Left ventricle myocardium inferior (tissue), 1 donor: ENCODE measurements at regions not wholly inside any gene's neighbourhood (a gene's known extent, or its start where the extent isn't known, plus 50 kb on each side); places are given as distances from the start of the nearest gene placed in this dataset.

ENCODE experiments used
- DNase-seq: peaks from one replicate; pipeline ENCODE4 v3.0.0-alpha.2; 2020
- H3K27ac ChIP-seq: fragments of 200-600 bp; replicated peaks from 2 replicates; pipeline ENCODE4 v1.8.0; 2021
- H3K27me3 ChIP-seq: fragments of 200-600 bp; 2 replicates; pipeline ENCODE4 v1.8.0; 2021; ENCODE audit warnings: low read depth
- H3K36me3 ChIP-seq: fragments of 200-600 bp; 2 replicates; pipeline ENCODE4 v1.8.0; 2021
- H3K4me1 ChIP-seq: fragments of 200-600 bp; 2 replicates; pipeline ENCODE4 v1.8.0; 2021
- H3K4me3 ChIP-seq: fragments of 200-600 bp; 2 replicates; pipeline ENCODE4 v1.8.0; 2021; ENCODE audit warnings: mild to moderate bottlenecking, moderate library complexity
- H3K9me3 ChIP-seq: fragments of 200-600 bp; replicated peaks from 2 replicates; pipeline ENCODE4 v1.8.0; 2021
- CTCF ChIP-seq: fragments of 200-600 bp; IDR thresholded peaks from 2 replicates; pipeline ENCODE4 v1.8.0; 2021; ENCODE audit warnings: antibody characterized with exemption, mild to moderate bottlenecking, borderline replicate concordance
- intact Hi-C: fragments of 100-400 bp; cut with micrococcal nuclease; formaldehyde crosslinking; loops from one replicate; pipeline ENCODE4 v1.11.0; 2022
- donor health status: DM: no; HTN: yes; CAD: no; lungs with severe emphysema.

- Histone ChIP-seq H3K4me3 (no peak overlapping the region), H3K36me3 (no peaks in the 10 kb centered on the region), H3K27ac (no peak overlapping the region), H3K9me3 (peaks cover 53% of the 10 kb centered on the region), H3K27me3 (no peaks in the 10 kb centered on the region), H3K4me1 (no peaks in the 10 kb centered on the region)
- DNase-seq: no peak
- TF ChIP-seq CTCF: no peak
- intact Hi-C loops: no loop called here
These were observed 199.5 kb upstream of the RGPD4 start for GRCh38 chr2:107627164-107627563.

GRCh38 chr2:107627926-107628325 is 198.8 kb upstream of the RGPD4 start:
- DNase-seq: no peak
- Histone ChIP-seq H3K9me3 (peaks cover 53% of the 10 kb centered on the region), H3K27me3 (no peaks in the 10 kb centered on the region), H3K4me1 (no peaks in the 10 kb centered on the region), H3K36me3 (no peaks in the 10 kb centered on the region), H3K27ac (no peak overlapping the region), H3K4me3 (no peak overlapping the region)
- TF ChIP-seq CTCF: no peak
- intact Hi-C loops: no loop called here

DNA sequence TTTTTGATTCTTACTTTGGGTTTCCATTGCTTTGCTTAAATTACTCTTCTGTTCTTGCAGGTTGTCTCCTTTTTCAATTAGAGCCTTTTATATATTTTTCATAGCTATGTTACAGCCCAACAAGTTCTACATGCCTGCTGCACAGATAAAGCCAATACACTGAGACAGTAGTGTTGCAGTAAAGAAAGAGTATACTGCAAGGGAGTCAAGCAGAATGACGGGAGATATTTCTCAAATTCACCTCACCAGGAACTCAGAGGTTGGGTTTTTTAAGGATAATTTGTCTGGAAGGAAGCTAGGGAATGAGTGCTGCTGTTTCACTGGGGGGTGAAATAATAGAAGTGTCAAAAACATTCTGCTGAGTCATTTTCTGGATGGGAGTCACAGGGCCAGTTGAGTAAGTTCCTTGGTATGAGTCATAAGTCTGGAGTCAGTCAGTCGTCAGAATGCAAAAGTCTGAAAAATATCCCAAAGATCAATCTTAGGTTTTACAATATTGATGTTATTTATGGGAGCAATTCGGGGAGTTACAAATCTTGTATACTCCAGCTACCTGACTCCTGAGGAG is 193.0 kb upstream of the RGPD4 start:
- no peak for DNase-seq
- Histone ChIP-seq H3K9me3 (peaks cover 50% of the 10 kb centered on the region), H3K4me3 (no peak overlapping the region), H3K27ac (no peak overlapping the region), H3K4me1 (no peaks in the 10 kb centered on the region), H3K36me3 (no peaks in the 10 kb centered on the region), H3K27me3 (no peaks in the 10 kb centered on the region)
- intact Hi-C loops: no loop called here
- TF ChIP-seq CTCF: no peak

- TF ChIP-seq CTCF: no peak
These were observed 192.5 kb upstream of the RGPD4 start for GRCh38 chr2:107634172-107634571.

GRCh38 chr2:107635883-107636282 is 190.8 kb upstream of the RGPD4 start:
- peaks cover 37% of the 10 kb centered on the region for H3K9me3 ChIP-seq
- no peak overlapping the region for H3K4me3 ChIP-seq
- no peak for TF ChIP-seq CTCF
- H3K27ac ChIP-seq: no peak overlapping the region
- intact Hi-C loops: no loop called here
- H3K36me3 ChIP-seq: no peaks in the 10 kb centered on the region
- H3K27me3 ChIP-seq: no peaks in the 10 kb centered on the region
- H3K4me1 ChIP-seq: no peaks in the 10 kb centered on the region
- no peak for DNase-seq

More at GRCh38 chr2:107634172-107634571, 192.5 kb upstream of the RGPD4 start:
- Histone ChIP-seq H3K4me3 (no peak overlapping the region), H3K27me3 (no peaks in the 10 kb centered on the region), H3K9me3 (peaks cover 45% of the 10 kb centered on the region), H3K4me1 (no peaks in the 10 kb centered on the region), H3K36me3 (no peaks in the 10 kb centered on the region), H3K27ac (no peak overlapping the region)
- intact Hi-C loops: no loop called here
- DNase-seq: no peak
